ENCODE measurements at regions not wholly inside any gene's neighbourhood (a gene's known extent, or its start where the extent isn't known, plus 50 kb on each side); places are given as distances from the start of the nearest gene placed in this dataset.

DNA sequence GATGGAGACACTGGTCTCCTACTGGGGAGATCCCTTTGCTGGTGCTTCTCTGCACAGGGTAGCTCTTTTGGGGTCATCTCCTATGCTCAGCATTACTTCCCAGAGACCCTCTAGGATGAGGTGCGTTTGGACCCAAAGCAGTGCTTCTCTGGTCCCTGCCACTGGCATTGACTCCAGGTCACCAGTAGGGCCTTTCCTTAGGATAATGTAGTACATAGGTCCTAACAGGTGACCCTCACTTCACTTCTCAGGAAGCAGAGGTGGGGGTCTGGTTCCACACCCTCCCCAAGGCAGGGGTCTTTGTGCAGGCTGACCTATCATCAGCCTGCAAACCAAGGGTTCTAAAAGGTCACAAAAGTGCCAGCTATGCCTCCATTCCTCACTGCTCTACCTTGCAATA, 145.8 kb upstream of the HS6ST1 start:
- TF ChIP-seq, protein P1, sequence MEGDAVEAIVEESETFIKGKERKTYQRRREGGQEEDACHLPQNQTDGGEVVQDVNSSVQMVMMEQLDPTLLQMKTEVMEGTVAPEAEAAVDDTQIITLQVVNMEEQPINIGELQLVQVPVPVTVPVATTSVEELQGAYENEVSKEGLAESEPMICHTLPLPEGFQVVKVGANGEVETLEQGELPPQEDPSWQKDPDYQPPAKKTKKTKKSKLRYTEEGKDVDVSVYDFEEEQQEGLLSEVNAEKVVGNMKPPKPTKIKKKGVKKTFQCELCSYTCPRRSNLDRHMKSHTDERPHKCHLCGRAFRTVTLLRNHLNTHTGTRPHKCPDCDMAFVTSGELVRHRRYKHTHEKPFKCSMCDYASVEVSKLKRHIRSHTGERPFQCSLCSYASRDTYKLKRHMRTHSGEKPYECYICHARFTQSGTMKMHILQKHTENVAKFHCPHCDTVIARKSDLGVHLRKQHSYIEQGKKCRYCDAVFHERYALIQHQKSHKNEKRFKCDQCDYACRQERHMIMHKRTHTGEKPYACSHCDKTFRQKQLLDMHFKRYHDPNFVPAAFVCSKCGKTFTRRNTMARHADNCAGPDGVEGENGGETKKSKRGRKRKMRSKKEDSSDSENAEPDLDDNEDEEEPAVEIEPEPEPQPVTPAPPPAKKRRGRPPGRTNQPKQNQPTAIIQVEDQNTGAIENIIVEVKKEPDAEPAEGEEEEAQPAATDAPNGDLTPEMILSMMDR (IDR thresholded peaks at IDR 0.05) = no peak
- no peak for TF ChIP-seq POLR2A (IDR thresholded peaks at IDR 0.05)

All from thyroid gland (tissue), 4 donors.